Endothelial cell (in vitro differentiated cells): ENCODE measurements at regions not wholly inside any gene's neighbourhood (a gene's known extent, or its start where the extent isn't known, plus 50 kb on each side); places are given as distances from the start of the nearest gene placed in this dataset.

Source experiments
- DNase-seq: peaks from one replicate; pipeline ENCODE4 v3.0.0; 2021; ENCODE audit warnings: low spot score
- H3K27ac Mint-ChIP-seq: one replicate; pipeline ENCODE4 v1.8.0; 2021; ENCODE audit warnings: mixed read lengths, inconsistent platforms; ENCODE audit not compliant: unreplicated experiment
- H3K27me3 Mint-ChIP-seq: one replicate; pipeline ENCODE4 v1.8.0; 2021; ENCODE audit warnings: mild to moderate bottlenecking, moderate library complexity, mixed read lengths, inconsistent platforms; ENCODE audit not compliant: unreplicated experiment
- H3K36me3 Mint-ChIP-seq: one replicate; pipeline ENCODE4 v1.8.0; 2021; ENCODE audit warnings: mild to moderate bottlenecking, low read depth, mixed read lengths, inconsistent platforms; ENCODE audit not compliant: unreplicated experiment
- H3K4me1 Mint-ChIP-seq: one replicate; pipeline ENCODE4 v1.8.0; 2021; ENCODE audit warnings: mild to moderate bottlenecking, mixed read lengths, inconsistent platforms; ENCODE audit not compliant: unreplicated experiment
- H3K4me3 Mint-ChIP-seq: one replicate; pipeline ENCODE4 v1.8.0; 2021; ENCODE audit warnings: mild to moderate bottlenecking, mixed read lengths, inconsistent platforms; ENCODE audit not compliant: unreplicated experiment
- H3K9me3 Mint-ChIP-seq: one replicate; pipeline ENCODE4 v1.8.0; 2021; ENCODE audit warnings: mixed read lengths, inconsistent platforms; ENCODE audit not compliant: unreplicated experiment
- TF ChIP-seq, protein P1 (sequence below): fragments of 200-600 bp; sonication (generic); IDR thresholded peaks from one replicate; pipeline ENCODE4 v1.5.0; 2021; ENCODE audit warnings: antibody characterized with exemption; ENCODE audit not compliant: unreplicated experiment

DNA sequence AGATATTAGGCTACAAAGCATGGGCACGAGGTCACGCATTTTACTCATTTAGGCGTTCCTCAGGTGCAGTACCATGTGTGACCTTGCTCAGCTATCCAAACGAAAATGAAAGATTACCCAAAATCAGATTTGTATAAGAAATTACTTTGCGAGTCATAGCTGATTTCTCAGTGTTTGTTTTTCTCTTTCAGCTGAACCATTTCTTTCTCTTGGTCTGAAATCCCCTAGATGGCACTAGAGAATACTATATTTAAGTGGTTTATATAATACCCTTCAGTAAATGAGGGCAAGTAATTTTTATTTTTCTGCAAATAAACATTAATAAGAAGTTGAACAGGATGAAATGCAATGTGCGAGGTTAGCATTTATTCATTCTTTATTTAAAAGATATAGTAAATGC is 496.6 kb downstream of the STIM2 start:
- no peak for DNase-seq
- Mint-ChIP-seq H3K27me3 (peaks cover 1% of the 10 kb centered on the region), H3K36me3 (no peaks in the 10 kb centered on the region), H3K27ac (no peak overlapping the region), H3K4me3 (no peak overlapping the region), H3K9me3 (no peaks in the 10 kb centered on the region), H3K4me1 (peaks cover 30% of the 10 kb centered on the region)
- TF ChIP-seq, protein P1, sequence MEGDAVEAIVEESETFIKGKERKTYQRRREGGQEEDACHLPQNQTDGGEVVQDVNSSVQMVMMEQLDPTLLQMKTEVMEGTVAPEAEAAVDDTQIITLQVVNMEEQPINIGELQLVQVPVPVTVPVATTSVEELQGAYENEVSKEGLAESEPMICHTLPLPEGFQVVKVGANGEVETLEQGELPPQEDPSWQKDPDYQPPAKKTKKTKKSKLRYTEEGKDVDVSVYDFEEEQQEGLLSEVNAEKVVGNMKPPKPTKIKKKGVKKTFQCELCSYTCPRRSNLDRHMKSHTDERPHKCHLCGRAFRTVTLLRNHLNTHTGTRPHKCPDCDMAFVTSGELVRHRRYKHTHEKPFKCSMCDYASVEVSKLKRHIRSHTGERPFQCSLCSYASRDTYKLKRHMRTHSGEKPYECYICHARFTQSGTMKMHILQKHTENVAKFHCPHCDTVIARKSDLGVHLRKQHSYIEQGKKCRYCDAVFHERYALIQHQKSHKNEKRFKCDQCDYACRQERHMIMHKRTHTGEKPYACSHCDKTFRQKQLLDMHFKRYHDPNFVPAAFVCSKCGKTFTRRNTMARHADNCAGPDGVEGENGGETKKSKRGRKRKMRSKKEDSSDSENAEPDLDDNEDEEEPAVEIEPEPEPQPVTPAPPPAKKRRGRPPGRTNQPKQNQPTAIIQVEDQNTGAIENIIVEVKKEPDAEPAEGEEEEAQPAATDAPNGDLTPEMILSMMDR, result no peak

DNA sequence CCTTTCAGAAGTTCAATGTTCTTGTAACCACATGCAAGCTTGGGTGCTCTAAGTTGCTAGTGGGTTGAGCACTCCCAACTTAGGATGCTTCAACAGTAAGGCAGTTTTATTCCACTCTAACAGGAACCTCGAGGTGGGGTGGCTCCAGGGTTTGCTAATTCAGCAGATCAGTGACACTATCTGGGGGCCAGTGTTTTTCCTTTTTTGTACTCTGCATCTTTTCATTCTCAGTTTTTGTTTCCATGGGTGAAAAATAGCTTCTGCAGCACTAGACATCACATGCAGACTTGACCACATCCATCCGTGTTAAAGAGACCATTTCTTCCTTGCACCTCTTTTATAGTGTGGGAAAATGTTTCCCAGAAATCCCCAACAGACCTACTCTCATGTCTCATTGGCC is 497.6 kb downstream of the STIM2 start:
- TF ChIP-seq, protein P1, result no peak
- Mint-ChIP-seq H3K4me1 (peaks cover 30% of the 10 kb centered on the region), H3K27me3 (peaks cover 1% of the 10 kb centered on the region), H3K9me3 (no peaks in the 10 kb centered on the region), H3K27ac (no peak overlapping the region), H3K4me3 (no peak overlapping the region), H3K36me3 (no peaks in the 10 kb centered on the region)
- no peak for DNase-seq

DNA sequence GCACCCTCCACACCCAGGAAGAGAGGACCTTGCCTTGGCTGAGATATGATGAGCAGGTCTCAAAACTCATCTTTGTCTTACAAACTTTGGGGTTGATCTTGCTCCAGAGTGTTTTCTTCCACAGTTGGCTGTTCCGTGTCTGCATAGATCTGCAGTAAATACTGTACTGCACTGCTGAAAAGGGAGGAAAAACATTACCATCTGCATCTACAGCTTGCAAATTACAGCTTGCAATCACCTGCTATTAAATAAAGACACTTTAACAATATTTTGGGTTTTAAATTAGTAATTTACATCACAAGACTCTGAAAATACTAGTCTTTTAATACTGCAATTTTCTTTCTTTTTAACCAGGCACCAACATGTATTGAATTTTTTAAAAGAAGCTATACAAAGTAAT is 499.5 kb downstream of the STIM2 start:
- H3K27me3 Mint-ChIP-seq, result peaks cover 1% of the 10 kb centered on the region
- no peak overlapping the region for H3K27ac Mint-ChIP-seq
- TF ChIP-seq, protein P1, result no peak
- H3K9me3 Mint-ChIP-seq, result no peaks in the 10 kb centered on the region
- DNase-seq, result no peak
- H3K36me3 Mint-ChIP-seq, result no peaks in the 10 kb centered on the region
- no peak overlapping the region for H3K4me3 Mint-ChIP-seq
- peaks cover 30% of the 10 kb centered on the region for H3K4me1 Mint-ChIP-seq

DNA sequence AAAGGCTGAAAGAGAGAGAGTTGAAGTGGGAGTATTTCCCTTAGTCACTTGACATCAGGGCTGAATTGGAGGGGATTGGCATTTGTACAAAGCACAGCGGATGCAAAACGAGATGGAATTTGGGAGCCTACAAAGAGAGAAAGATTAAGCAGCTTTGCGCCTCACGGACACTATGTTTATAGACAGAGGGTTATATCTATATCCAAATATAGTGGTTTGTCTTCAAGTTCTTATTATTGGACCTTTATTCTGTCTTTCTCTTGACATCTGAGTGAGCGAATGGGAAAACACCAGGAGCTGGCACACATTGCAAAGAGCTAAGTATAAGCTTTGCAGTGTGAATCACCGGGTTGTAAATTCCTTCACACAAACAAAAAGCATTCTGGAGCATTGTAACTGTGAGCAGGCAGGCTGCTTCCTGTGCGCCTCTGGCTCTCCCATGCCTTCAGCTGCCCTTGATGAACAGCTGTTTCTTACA is 500.2 kb downstream of the STIM2 start:
- TF ChIP-seq, protein P1, result no peak
- no peak overlapping the region for H3K4me3 Mint-ChIP-seq
- H3K27me3 Mint-ChIP-seq, result peaks cover 1% of the 10 kb centered on the region
- DNase-seq, result no peak
- peaks cover 30% of the 10 kb centered on the region for H3K4me1 Mint-ChIP-seq
- H3K36me3 Mint-ChIP-seq, result no peaks in the 10 kb centered on the region
- H3K9me3 Mint-ChIP-seq, result no peaks in the 10 kb centered on the region
- peak overlapping the region; percentile 48 for H3K27ac Mint-ChIP-seq

DNA sequence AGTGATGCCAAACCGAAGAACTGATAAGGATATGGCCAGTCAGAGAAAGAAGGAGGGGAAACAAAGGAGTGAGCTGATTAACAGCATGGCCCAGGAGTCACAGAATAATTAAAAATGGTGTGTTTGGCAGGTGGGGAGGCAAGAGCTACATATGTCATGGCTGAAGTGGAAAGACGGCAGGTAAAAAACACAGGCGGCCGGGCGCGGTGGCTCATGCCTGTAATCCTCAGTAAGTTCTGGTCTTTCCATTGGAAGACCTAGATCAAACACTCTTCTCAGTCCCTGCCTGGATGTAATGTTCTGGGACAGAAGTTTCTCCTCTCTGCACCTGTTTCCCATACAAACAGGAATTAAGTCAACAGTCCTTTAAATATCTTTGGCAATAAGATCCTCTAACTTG is 503.9 kb downstream of the STIM2 start:
- no peaks in the 10 kb centered on the region for H3K9me3 Mint-ChIP-seq
- no peaks in the 10 kb centered on the region for H3K36me3 Mint-ChIP-seq
- TF ChIP-seq, protein P1, result no peak
- no peak overlapping the region for H3K27ac Mint-ChIP-seq
- H3K4me3 Mint-ChIP-seq, result no peak overlapping the region
- no peak for DNase-seq
- peaks cover 11% of the 10 kb centered on the region for H3K4me1 Mint-ChIP-seq
- H3K27me3 Mint-ChIP-seq, result no peaks in the 10 kb centered on the region
